ENCODE measurements at regions not wholly inside any gene's neighbourhood (a gene's known extent, or its start where the extent isn't known, plus 50 kb on each side); places are given as distances from the start of the nearest gene placed in this dataset.

DNA sequence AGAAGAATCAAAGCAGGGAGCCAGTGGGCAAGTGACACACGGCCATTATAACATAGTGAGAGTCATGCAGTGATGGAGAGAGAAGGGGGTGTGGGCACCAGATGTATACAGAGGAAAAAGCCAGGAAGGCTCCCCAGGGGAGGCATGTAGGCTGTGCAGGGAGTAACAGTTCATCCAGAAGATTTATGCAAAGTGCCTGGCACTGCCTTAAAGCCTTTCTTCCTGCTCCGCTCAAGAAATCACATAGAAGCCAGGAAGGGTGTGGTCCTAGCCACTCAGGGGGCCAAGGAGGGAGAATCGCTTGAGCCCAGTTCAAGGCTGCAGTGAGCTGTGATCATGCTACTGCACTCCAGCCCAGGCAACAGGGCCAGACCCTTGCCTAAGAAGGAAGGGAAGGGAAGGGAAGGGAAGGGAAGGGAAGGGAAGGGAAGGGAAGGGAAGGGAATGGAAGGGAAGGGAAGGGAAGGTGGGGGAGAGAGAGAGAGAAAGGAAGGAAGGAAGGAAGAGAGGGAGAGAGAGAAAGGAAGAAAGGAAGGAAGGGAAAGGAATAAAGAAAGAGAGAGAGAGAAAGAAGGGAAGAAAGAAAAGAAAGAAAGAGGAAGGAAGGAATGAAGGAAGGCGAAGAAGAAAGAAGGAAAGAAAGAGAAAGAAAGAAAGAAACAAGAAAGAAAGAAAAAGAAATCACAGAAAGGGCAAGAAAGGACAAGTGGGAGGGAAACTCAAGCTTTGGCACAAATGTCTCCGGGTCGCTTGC lies 89.8 kb downstream of the LHX2 start:
- TF ChIP-seq TSHZ2 (CRISPR knock-in tag; IDR thresholded peaks at IDR 0.05) (no peak), CREB5 (CRISPR knock-in tag; IDR thresholded peaks at IDR 0.05; ENCODE audit: low read depth) (no peak), ARNTL (CRISPR knock-in tag; IDR thresholded peaks at IDR 0.05; ENCODE audit: borderline replicate concordance, low read depth) (no peak), PATZ1 (CRISPR knock-in tag; IDR thresholded peaks at IDR 0.05; ENCODE audit: borderline replicate concordance) (no peak), PPARA (CRISPR knock-in tag; IDR thresholded peaks at IDR 0.05; ENCODE audit: borderline replicate concordance) (no peak), TOX (CRISPR knock-in tag; IDR thresholded peaks at IDR 0.05; ENCODE audit: borderline replicate concordance) (no peak), OSR1 (CRISPR knock-in tag; IDR thresholded peaks at IDR 0.05) (no peak), RARB (CRISPR knock-in tag; IDR thresholded peaks at IDR 0.05) (no peak)
- TF ChIP-seq, protein P1, sequence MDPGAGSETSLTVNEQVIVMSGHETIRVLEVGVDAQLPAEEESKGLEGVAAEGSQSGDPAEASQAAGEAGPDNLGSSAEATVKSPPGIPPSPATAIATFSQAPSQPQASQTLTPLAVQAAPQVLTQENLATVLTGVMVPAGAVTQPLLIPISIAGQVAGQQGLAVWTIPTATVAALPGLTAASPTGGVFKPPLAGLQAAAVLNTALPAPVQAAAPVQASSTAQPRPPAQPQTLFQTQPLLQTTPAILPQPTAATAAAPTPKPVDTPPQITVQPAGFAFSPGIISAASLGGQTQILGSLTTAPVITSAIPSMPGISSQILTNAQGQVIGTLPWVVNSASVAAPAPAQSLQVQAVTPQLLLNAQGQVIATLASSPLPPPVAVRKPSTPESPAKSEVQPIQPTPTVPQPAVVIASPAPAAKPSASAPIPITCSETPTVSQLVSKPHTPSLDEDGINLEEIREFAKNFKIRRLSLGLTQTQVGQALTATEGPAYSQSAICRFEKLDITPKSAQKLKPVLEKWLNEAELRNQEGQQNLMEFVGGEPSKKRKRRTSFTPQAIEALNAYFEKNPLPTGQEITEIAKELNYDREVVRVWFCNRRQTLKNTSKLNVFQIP (CRISPR knock-in tag; IDR thresholded peaks at IDR 0.05; ENCODE audit: borderline replicate concordance, low read depth) = no peak
